HG02678 (cell line): ENCODE measurements at regions not wholly inside any gene's neighbourhood (a gene's known extent, or its start where the extent isn't known, plus 50 kb on each side); places are given as distances from the start of the nearest gene placed in this dataset.
"Not testable (repeated sequence)": the region's sequence is repeated elsewhere in the genome, so short reads cannot be mapped to it uniquely, and the experiment has no call there.

Experiments
- ATAC-seq: cut with Tn5 transposase; IDR thresholded peaks from one replicate; pipeline ENCODE4 v1.9.1; 2021; ENCODE audit warnings: mild to moderate bottlenecking, moderate library complexity; ENCODE audit not compliant: unreplicated experiment

DNA sequence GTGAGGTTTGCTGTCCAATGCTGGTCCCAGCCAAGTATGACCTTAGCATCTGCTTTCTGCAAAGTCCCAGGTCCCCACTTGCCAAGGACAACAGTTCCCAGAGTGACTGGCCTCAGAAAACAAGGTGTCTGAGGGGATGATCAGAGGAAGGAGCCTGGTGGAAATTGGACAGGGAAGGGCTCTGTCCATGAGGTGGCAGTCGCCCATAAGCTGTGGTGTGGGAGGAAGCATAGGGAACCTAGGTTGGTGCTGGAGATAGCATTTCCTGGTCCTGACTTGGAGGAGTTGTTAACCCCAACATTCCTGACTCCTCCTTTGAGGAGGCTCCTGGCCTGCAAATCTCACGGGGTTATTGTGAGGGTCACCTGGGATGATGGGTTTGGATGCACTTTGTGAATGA, 77.8 kb downstream of the LIMS4 start:
- ATAC-seq: not testable (repeated sequence)

- not testable (repeated sequence) for ATAC-seq
Measured at GRCh38 chr2:110392366-110392765, 80.2 kb downstream of the LIMS4 start.

DNA sequence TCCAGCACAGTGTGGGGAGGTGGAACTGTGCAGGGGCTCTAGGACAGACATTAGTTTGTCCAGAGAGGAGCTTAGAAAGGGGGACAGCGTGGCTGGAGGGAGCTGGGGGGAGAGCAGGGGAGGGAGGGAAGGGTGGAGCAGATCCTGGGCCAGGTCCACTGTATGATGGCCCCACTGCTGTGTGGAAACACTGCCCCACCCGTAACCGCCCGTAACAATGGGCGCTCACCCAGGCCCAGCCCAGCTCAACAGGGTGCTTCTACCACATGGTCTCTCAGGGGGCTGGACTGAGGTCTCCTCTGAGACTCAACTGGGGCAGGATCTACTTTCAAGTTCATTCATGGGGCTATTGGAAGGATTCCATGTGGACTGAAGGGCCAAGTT, 81.6 kb downstream of the LIMS4 start:
- ATAC-seq: not testable (repeated sequence)

- ATAC-seq: not testable (repeated sequence)
Measured at GRCh38 chr2:110390351-110391034, 82.1 kb downstream of the LIMS4 start.

GRCh38 chr2:110387044-110387443, 85.6 kb downstream of the LIMS4 start:
- not testable (repeated sequence) for ATAC-seq

DNA sequence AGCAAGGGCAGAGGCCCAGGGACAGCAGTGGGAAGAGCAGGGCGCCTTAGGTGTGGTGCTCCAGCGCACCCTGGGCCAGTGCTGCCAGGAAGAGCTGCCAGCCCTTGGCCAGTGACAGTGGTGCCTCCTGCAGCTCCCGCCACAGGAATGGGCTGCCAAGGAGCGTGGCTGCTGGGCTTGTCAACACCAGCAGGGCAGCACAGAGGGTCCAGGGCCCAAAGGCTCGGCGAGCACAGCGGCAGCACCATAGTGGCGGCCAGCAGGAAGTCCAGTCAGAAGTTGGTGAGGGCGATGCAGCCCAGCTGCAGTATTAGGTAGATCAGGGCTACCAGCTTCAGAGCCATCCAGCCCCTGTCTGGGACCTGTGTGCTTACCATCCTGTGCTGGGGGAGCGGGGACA, 86.1 kb downstream of the LIMS4 start:
- not testable (repeated sequence) for ATAC-seq

- ATAC-seq: not testable (repeated sequence)
Measured at GRCh38 chr2:110384736-110385119, 87.9 kb downstream of the LIMS4 start.

DNA sequence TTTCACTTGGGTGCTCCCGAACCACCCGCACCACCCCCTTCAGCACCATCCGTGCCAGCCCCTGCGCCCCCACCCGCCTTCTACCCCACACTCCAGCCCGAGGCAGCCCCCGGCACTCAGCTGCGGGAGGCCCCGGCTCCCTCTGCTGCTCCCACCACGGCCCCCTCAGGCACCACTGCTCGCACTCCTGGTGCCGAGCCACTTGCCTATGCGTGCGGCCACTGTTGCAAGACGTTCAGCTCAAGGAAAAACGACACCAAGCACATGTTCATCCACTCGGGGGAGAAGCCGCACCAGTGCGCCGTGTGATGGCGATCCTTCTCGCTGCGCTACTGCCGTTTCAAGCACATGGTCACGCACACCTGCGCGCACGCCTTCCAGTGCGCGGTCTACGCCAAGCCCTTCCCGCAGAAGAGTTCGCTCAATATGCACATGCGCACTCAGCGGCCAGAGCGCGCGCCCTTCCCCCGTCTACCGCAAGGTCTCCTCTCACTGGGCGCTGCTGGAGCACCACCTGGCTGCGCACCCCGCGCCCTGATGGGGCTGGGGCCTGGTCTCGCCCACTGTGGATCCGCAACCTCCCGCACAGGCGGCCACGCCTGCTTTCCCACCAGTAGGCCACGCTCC, 88.4 kb downstream of the LIMS4 start:
- ATAC-seq: not testable (repeated sequence)

GRCh38 chr2:110383163-110384048, 89.2 kb downstream of the LIMS4 start:
- ATAC-seq: not testable (repeated sequence)

DNA sequence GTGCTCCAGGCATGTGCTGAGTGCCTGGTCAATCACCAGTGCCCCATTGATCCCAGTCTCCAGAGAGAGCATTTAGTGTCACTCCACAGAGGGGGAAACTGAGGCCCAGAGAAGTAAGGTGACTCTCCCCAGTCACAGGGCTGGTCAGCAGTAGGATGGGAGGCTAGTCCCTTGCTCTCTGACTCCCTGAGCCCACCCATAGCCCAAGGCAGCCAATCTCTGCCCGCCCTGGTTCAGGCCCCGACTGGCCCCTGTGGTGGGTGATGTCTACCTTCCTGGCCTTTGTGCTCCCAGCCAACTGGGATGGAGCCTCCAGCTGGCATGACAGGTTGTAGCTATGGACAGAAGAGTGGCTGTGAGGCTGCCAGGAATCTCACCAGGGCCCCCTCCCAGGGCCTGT, 99.1 kb downstream of the LIMS4 start:
- not testable (repeated sequence) for ATAC-seq

DNA sequence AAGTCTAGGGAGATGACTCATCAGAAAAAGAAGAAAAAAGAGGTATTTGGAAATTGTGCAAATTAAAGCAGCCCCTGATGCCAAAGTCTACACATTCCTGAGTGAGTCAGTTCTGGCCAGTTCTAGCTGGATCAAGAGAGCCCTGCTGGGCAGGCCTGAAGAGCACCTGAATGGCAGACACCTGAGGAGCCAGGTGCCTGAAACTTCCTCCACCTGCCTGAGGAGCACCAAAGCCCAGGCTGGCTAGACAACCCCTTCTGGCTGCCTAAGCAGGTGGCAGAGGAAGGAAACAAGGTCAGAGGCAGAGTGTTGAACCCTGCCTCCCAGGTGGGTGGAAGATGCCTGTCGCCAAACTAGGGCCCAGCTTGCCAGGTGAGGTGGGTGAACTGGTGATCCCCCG, 101.0 kb downstream of the LIMS4 start:
- ATAC-seq: not testable (repeated sequence)

- ATAC-seq: not testable (repeated sequence)
Measured at GRCh38 chr2:110357616-110358015, 115.0 kb downstream of the LIMS4 start.

DNA sequence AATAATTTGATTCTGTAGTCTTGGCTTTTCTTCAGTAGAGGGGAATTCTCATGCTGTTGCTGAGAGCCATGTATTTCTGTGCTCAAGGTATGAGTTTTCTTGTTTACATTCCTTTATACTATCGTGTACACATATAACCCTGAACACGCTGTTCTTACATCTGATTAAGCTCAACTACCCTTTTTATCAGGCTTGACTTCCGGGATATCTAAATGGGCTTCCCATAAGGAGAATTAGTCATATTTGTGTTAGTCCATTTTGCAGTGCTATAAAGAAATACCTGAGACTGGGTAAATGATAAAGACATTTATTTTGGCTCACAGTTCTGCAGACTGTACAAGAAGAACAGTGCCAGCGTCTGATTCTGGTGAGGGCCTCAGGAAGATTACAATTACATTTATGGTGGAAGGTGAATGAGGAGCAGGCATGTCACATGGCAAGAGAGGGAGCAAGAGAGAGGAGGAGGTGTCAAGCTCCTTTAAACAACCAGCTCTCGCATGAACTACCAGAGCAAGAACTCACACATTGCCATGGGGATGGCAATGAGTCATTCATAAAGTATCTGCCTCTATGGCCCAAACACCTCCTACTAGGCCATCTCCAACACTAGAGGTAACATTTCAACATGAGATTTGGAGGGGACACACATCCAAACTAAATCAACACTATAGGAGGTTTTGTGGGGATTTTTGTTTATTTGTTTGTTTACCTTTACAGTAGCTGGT, 118.2 kb downstream of the LIMS4 start:
- ATAC-seq: not testable (repeated sequence)

DNA sequence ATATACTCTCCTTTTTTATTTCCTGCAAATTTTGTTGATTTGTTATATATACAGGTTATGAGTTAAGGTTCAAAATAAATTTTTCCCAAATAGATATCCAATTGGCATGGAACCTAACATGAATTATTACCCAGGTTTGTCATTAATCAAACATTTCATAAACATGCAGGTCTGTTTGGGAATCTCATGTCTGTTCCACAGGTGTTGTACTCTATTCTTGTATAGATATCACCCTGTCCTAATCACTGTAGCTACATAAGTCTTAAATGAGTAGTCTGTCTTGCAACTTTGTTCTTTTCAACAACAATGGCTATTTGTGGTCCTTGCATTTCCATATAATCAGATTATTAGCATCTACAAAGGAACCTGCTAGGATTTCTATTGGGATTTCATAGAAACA, 121.9 kb downstream of the LIMS4 start:
- ATAC-seq: not testable (repeated sequence)

- ATAC-seq: not testable (repeated sequence)
Measured at GRCh38 chr2:110348902-110349301, 123.7 kb downstream of the LIMS4 start.

DNA sequence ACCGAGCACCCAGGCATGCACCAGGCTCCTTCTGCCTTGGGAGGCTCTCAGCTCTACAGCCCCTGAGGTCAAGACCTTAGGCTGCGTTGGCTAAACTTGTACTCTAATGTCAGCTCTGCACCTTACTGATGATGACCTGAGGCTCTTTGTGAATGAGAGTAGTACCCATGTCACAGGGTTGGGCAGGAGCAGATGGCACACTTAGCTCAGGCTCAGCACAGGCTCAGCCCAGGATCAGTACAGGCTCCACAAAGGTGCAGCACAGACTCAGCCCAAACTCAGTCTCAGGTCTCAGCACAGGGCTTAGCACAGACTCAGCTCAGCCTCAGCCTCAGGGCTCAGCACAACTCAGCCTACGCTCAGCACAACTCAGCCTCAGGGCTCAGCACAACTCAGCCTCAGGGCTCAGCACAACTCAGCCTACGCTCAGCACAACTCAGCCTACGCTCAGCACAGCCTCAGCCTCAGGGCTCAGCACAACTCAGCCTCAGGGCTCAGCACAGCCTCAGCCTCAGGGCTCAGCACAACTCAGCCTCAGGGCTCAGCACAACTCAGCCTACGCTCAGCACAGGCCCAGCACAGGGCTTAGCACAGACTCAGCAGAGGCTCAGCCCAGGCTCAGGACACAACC, 128.1 kb downstream of the LIMS4 start:
- not testable (repeated sequence) for ATAC-seq

- not testable (repeated sequence) for ATAC-seq
Measured at GRCh38 chr2:110342077-110342476, 129.7 kb upstream of the MTLN start.

DNA sequence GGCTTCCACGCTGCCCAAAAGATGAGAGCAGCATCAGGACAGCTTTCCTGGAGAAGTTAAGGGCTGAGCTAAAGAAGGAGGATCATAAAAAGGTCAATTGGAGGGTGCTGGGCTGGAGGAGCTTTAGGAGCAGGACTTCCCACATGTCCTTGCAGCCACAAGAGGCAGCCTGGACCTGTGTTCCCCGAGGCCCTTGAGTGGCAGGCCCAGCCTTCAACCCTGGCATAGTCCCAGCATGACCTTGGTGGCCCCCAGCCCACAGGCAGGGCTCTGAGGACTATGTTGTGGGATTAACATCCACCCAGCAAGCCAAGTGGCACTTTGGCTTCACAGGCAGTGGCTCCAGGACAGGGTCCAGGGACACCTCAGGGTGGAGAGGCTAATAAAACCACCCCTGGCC, 126.8 kb upstream of the MTLN start:
- ATAC-seq: not testable (repeated sequence)

- not testable (repeated sequence) for ATAC-seq
Measured at GRCh38 chr2:110338277-110339003, 126.1 kb upstream of the MTLN start.

DNA sequence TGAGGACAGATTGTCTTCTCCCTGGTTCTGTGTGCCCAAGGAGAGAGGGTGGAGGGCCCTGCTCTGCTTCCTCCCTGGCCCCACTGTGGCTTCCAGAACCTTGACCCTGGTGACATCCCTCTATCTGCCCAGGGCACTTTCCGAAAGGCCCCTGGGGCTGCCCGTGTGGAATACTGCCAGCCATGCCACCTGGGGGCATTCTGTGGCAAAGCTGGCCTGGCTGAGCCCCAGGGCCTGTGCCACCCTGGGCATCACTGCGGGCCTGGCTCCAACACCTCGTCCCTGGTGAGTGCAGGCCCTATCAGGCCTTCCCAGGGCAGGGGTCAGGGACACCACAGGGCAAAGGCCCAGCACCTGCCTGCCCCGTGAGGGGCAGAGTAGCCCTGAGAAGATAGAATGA, 123.7 kb upstream of the MTLN start:
- ATAC-seq: not testable (repeated sequence)
